ENCODE measurements at regions not wholly inside any gene's neighbourhood (a gene's known extent, or its start where the extent isn't known, plus 50 kb on each side); places are given as distances from the start of the nearest gene placed in this dataset.

GRCh38 chr4:67397931-67398330 is 147.4 kb downstream of the CENPC start:
- TF ChIP-seq CTCF (IDR thresholded peaks at IDR 0.05) (no peak), POLR2A (IDR thresholded peaks at IDR 0.05) (no peak)
